MG63 (cell line): ENCODE measurements at regions not wholly inside any gene's neighbourhood (a gene's known extent, or its start where the extent isn't known, plus 50 kb on each side); places are given as distances from the start of the nearest gene placed in this dataset.
"Not testable (repeated sequence)": the region's sequence is repeated elsewhere in the genome, so short reads cannot be mapped to it uniquely, and the experiment has no call there.

ENCODE experiments used
- DNase-seq: peaks from one replicate; pipeline ENCODE4 v3.0.0-alpha.2; 2020
- H3K27me3 ChIP-seq: fragments of 250-450 bp; sonication (Bioruptor Pico); 2 replicates; pipeline ENCODE4 v1.5.1; 2020; ENCODE audit warnings: mild to moderate bottlenecking, moderate library complexity
- H3K36me3 ChIP-seq: fragments of 250-450 bp; sonication (Bioruptor Pico); 2 replicates; pipeline ENCODE4 v1.5.1; 2020; ENCODE audit warnings: mild to moderate bottlenecking, moderate library complexity
- H3K4me3 ChIP-seq: fragments of 250-450 bp; sonication (Bioruptor Pico); 2 replicates; pipeline ENCODE4 v1.5.1; 2020; ENCODE audit warnings: mild to moderate bottlenecking, moderate library complexity
- H3K9me3 ChIP-seq: fragments of 250-450 bp; sonication (Bioruptor Pico); 2 replicates; pipeline ENCODE4 v1.5.1; 2020; ENCODE audit warnings: mild to moderate bottlenecking, moderate library complexity

GRCh38 chrX:142576615-142577014 lies 371.5 kb upstream of the MAGEC2 start:
- Histone ChIP-seq H3K4me3 (no peak overlapping the region), H3K27me3 (no peaks in the 10 kb centered on the region), H3K36me3 (no peaks in the 10 kb centered on the region), H3K9me3 (no peaks in the 10 kb centered on the region)
- DNase-seq: no peak

- DNase-seq: no peak
- Histone ChIP-seq H3K4me3 (no peak overlapping the region), H3K9me3 (no peaks in the 10 kb centered on the region), H3K36me3 (no peaks in the 10 kb centered on the region), H3K27me3 (no peaks in the 10 kb centered on the region)
These were observed 344.8 kb upstream of the MAGEC2 start for GRCh38 chrX:142549923-142550322.

- H3K9me3 ChIP-seq: no peaks in the 10 kb centered on the region
These were observed 300.7 kb upstream of the MAGEC2 start for GRCh38 chrX:142505839-142506238.

GRCh38 chrX:142503967-142504643 lies 299.0 kb upstream of the MAGEC2 start:
- Histone ChIP-seq H3K36me3 (no peaks in the 10 kb centered on the region), H3K27me3 (no peaks in the 10 kb centered on the region), H3K4me3 (no peak overlapping the region), H3K9me3 (no peaks in the 10 kb centered on the region)
- no peak for DNase-seq

More at GRCh38 chrX:142505839-142506238, 300.7 kb upstream of the MAGEC2 start:
- H3K27me3 ChIP-seq: no peaks in the 10 kb centered on the region
- DNase-seq: no peak
- H3K4me3 ChIP-seq: no peak overlapping the region
- no peaks in the 10 kb centered on the region for H3K36me3 ChIP-seq

- no peak for DNase-seq
- H3K27me3 ChIP-seq: no peaks in the 10 kb centered on the region
- no peaks in the 10 kb centered on the region for H3K36me3 ChIP-seq
- no peaks in the 10 kb centered on the region for H3K9me3 ChIP-seq
- no peak overlapping the region for H3K4me3 ChIP-seq
These were observed 297.4 kb upstream of the MAGEC2 start for GRCh38 chrX:142502441-142502840.

- no peak for DNase-seq
- no peaks in the 10 kb centered on the region for H3K27me3 ChIP-seq
- no peak overlapping the region for H3K4me3 ChIP-seq
- no peaks in the 10 kb centered on the region for H3K36me3 ChIP-seq
- H3K9me3 ChIP-seq: no peaks in the 10 kb centered on the region
These were observed 294.9 kb upstream of the MAGEC2 start for GRCh38 chrX:142499992-142500391.

- no peak for DNase-seq
- H3K27me3 ChIP-seq: no peaks in the 10 kb centered on the region
- no peaks in the 10 kb centered on the region for H3K9me3 ChIP-seq
- H3K4me3 ChIP-seq: no peak overlapping the region
- no peaks in the 10 kb centered on the region for H3K36me3 ChIP-seq
These were observed 278.9 kb upstream of the MAGEC2 start for GRCh38 chrX:142483965-142484364.

GRCh38 chrX:142446349-142446748 lies 241.3 kb upstream of the MAGEC2 start:
- H3K27me3 ChIP-seq: no peaks in the 10 kb centered on the region

GRCh38 chrX:142428916-142429315 lies 223.8 kb upstream of the MAGEC2 start:
- no peaks in the 10 kb centered on the region for H3K27me3 ChIP-seq

More at GRCh38 chrX:142446349-142446748, 241.3 kb upstream of the MAGEC2 start:
- no peak overlapping the region for H3K4me3 ChIP-seq
- DNase-seq: no peak
- no peaks in the 10 kb centered on the region for H3K36me3 ChIP-seq
- no peaks in the 10 kb centered on the region for H3K9me3 ChIP-seq

GRCh38 chrX:142390998-142391397 lies 185.9 kb upstream of the MAGEC2 start:
- not testable (repeated sequence) for H3K9me3 ChIP-seq, H3K4me3 ChIP-seq, H3K27me3 ChIP-seq, DNase-seq, H3K36me3 ChIP-seq

More at GRCh38 chrX:142428916-142429315, 223.8 kb upstream of the MAGEC2 start:
- no peak for DNase-seq
- H3K4me3 ChIP-seq: no peak overlapping the region
- no peaks in the 10 kb centered on the region for H3K36me3 ChIP-seq
- H3K9me3 ChIP-seq: no peaks in the 10 kb centered on the region

- no peak for DNase-seq
- H3K36me3 ChIP-seq: no peaks in the 10 kb centered on the region
- H3K27me3 ChIP-seq: no peaks in the 10 kb centered on the region
- H3K9me3 ChIP-seq: no peaks in the 10 kb centered on the region
- H3K4me3 ChIP-seq: no peak overlapping the region
These were observed 158.4 kb upstream of the MAGEC2 start for GRCh38 chrX:142363501-142363900.

GRCh38 chrX:142359331-142359730 lies 154.2 kb upstream of the MAGEC2 start:
- H3K9me3 ChIP-seq: no peaks in the 10 kb centered on the region
- H3K27me3 ChIP-seq: no peaks in the 10 kb centered on the region
- H3K36me3 ChIP-seq: no peaks in the 10 kb centered on the region
- no peak for DNase-seq
- H3K4me3 ChIP-seq: no peak overlapping the region

- Histone ChIP-seq H3K27me3 (no peaks in the 10 kb centered on the region), H3K36me3 (no peaks in the 10 kb centered on the region), H3K9me3 (no peaks in the 10 kb centered on the region), H3K4me3 (no peak overlapping the region)
- no peak for DNase-seq
These were observed 122.1 kb upstream of the MAGEC2 start for GRCh38 chrX:142327182-142327581.

GRCh38 chrX:142312591-142312990 lies 107.5 kb upstream of the MAGEC2 start:
- no peak for DNase-seq
- Histone ChIP-seq H3K4me3 (no peak overlapping the region), H3K9me3 (no peaks in the 10 kb centered on the region), H3K27me3 (no peaks in the 10 kb centered on the region), H3K36me3 (no peaks in the 10 kb centered on the region)

- no peaks in the 10 kb centered on the region for H3K9me3 ChIP-seq
- no peak for DNase-seq
- H3K4me3 ChIP-seq: no peak overlapping the region
- no peaks in the 10 kb centered on the region for H3K27me3 ChIP-seq
- no peaks in the 10 kb centered on the region for H3K36me3 ChIP-seq
These were observed 94.3 kb upstream of the MAGEC2 start for GRCh38 chrX:142299406-142299805.

- Histone ChIP-seq H3K9me3 (no peaks in the 10 kb centered on the region), H3K4me3 (no peak overlapping the region), H3K27me3 (no peaks in the 10 kb centered on the region), H3K36me3 (no peaks in the 10 kb centered on the region)
- DNase-seq: no peak
These were observed 91.3 kb upstream of the MAGEC2 start for GRCh38 chrX:142296421-142296820.

- no peaks in the 10 kb centered on the region for H3K36me3 ChIP-seq
- no peaks in the 10 kb centered on the region for H3K27me3 ChIP-seq
- no peak overlapping the region for H3K4me3 ChIP-seq
- H3K9me3 ChIP-seq: no peaks in the 10 kb centered on the region
- no peak for DNase-seq
These were observed 90.1 kb upstream of the MAGEC2 start for GRCh38 chrX:142295190-142295589.

GRCh38 chrX:142270166-142270565 lies 65.1 kb upstream of the MAGEC2 start:
- not testable (repeated sequence) for H3K27me3 ChIP-seq, H3K9me3 ChIP-seq, H3K36me3 ChIP-seq, H3K4me3 ChIP-seq, DNase-seq
